ENCODE measurements at regions not wholly inside any gene's neighbourhood (a gene's known extent, or its start where the extent isn't known, plus 50 kb on each side); places are given as distances from the start of the nearest gene placed in this dataset.

DNA sequence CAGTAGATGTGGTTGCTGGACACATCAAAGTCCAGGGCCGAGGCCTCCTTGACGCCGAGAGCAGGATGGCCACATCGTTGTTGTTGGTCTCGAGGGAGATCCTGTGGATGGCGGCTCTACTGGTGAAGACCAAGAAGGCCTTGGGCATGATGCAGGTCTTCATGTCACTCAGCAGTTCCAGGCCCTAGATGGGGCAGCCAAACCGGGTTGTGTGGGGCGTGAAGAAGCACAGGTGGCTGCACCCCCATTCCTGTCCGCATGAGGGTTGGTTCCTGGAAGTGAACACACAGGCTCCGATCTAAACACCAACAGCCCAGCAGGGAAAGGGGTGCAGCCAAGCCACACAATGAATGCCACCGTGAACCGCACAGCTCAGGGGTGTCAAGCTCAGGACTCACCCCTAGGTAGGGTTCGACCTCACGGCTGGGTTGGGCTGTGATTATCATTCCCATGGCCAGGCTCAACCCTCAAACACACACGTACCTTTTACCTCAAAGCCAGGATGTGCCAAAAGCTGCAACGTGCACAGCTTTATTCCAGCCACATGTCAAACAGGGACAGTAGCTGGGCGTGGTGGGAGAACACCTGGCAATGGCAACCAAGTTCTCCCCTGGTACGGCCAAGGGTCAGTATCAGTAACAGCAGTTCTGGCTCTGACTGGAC lies 132.3 kb downstream of the CRYBB2 start:
- DNase-seq: no peak
- no peaks in the 10 kb centered on the region for H3K27me3 ChIP-seq (ENCODE audit: insufficient read depth, low read depth, severe bottlenecking)
- TF ChIP-seq, protein P1, sequence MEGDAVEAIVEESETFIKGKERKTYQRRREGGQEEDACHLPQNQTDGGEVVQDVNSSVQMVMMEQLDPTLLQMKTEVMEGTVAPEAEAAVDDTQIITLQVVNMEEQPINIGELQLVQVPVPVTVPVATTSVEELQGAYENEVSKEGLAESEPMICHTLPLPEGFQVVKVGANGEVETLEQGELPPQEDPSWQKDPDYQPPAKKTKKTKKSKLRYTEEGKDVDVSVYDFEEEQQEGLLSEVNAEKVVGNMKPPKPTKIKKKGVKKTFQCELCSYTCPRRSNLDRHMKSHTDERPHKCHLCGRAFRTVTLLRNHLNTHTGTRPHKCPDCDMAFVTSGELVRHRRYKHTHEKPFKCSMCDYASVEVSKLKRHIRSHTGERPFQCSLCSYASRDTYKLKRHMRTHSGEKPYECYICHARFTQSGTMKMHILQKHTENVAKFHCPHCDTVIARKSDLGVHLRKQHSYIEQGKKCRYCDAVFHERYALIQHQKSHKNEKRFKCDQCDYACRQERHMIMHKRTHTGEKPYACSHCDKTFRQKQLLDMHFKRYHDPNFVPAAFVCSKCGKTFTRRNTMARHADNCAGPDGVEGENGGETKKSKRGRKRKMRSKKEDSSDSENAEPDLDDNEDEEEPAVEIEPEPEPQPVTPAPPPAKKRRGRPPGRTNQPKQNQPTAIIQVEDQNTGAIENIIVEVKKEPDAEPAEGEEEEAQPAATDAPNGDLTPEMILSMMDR (IDR thresholded peaks at IDR 0.05; ENCODE audit: low read depth, low read length): no peak
- H3K36me3 ChIP-seq: peaks cover 79% of the 10 kb centered on the region
- no peak overlapping the region for H3K27ac ChIP-seq
- H3K4me3 ChIP-seq (ENCODE audit: low read depth, low read length): no peak overlapping the region
- peaks cover 7% of the 10 kb centered on the region for H3K9me3 ChIP-seq (ENCODE audit: severe bottlenecking)

DNA sequence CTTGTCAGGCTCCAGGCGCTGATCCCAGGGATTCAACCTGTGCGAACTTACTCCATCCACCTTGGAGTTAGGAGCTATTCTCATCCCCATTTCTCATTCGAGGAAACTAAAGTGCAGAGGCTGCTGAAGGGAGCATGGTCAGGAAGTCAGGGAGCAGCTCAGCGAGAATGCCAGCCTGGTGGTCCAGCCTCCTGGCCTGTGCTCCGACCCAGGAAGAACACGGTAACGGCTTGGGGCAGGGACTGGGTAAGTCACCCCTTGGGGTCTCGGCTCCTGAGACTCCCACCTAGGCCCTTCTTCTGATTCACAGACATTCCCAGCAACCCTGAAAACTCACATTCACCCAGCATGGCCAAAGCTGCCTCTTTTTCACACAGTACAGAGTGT lies 132.8 kb downstream of the CRYBB2 start:
- H3K36me3 ChIP-seq: peaks cover 81% of the 10 kb centered on the region
- peaks cover 2% of the 10 kb centered on the region for H3K9me3 ChIP-seq (ENCODE audit: severe bottlenecking)
- H3K27ac ChIP-seq: no peak overlapping the region
- TF ChIP-seq, protein P1 (IDR thresholded peaks at IDR 0.05; ENCODE audit: low read depth, low read length): no peak
- DNase-seq: no peak
- no peak overlapping the region for H3K4me3 ChIP-seq (ENCODE audit: low read depth, low read length)
- no peaks in the 10 kb centered on the region for H3K27me3 ChIP-seq (ENCODE audit: insufficient read depth, low read depth, severe bottlenecking)

DNA sequence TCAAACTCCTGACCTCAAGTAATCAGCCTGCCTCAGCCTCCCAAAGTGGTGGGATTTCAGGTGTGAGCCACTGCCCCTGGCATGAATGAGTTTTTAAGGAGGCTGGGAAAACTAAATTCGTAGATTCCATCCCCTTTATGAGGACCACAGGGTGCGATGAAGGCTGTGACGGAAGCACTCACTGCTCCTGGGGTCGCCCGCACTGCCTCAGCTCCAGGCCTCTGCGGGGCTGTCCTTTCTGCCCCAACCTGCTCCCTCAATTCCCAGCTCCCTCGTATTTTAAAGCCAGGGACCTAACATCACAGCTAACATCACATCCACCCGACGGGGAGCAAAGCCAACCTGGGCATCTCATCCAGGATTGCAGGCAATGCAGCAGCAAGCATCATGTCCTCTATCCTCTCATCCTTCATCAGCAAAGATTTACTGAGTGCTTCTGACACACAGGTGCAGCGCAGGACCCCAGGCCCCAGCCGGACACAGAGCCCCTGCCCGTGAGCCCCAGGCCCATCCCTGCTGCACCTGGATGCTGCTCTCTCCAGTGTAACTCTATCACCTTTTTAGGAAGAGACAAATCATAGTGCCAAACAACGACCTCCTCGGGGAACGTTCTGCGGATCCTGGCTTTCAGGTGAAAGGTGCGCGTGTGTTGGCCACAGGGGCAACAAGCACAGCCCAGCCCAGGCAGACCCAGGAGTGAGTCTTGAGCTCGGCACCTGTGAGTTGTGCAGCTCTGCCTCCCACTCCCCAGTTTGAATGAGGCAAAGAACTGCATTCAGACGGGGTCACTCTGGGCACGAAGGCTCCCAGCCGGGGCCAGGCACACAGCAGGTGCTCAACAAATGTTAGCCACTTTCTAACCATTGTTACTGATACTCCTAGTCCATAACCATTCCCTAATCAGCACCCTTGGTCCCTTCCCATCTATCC lies 134.3 kb downstream of the CRYBB2 start:
- peaks cover 81% of the 10 kb centered on the region for H3K36me3 ChIP-seq
- H3K27ac ChIP-seq: no peak overlapping the region
- H3K4me3 ChIP-seq (ENCODE audit: low read depth, low read length): no peak overlapping the region
- TF ChIP-seq, protein P1 (IDR thresholded peaks at IDR 0.05; ENCODE audit: low read depth, low read length): no peak
- DNase-seq: no peak
- no peaks in the 10 kb centered on the region for H3K27me3 ChIP-seq (ENCODE audit: insufficient read depth, low read depth, severe bottlenecking)
- no peaks in the 10 kb centered on the region for H3K9me3 ChIP-seq (ENCODE audit: severe bottlenecking)

DNA sequence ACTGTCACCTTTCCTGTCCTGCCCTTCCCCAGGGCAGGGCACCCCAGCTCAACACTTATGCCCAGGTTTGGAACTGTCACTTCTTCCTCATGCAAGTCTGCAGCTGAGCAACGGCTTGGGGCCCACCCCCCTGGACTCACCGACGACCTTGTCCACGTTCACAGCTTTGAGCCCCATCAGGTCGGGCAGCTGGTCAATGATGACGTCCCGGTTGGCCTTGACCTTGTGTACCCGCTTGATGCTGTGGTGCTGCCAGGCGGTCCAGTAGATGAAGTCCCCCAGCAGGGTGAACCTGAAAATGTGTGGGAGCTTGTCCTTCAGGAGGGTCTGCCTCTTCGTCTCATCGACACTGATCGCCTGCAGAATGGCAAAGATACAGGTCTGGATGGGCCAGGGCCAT lies 135.0 kb downstream of the CRYBB2 start:
- TF ChIP-seq, protein P1 (IDR thresholded peaks at IDR 0.05; ENCODE audit: low read depth, low read length): no peak
- Histone ChIP-seq H3K4me3 (ENCODE audit: low read depth, low read length) (no peak overlapping the region), H3K9me3 (ENCODE audit: severe bottlenecking) (no peaks in the 10 kb centered on the region), H3K36me3 (peaks cover 81% of the 10 kb centered on the region), H3K27ac (no peak overlapping the region), H3K27me3 (ENCODE audit: insufficient read depth, low read depth, severe bottlenecking) (no peaks in the 10 kb centered on the region)
- no peak for DNase-seq

DNA sequence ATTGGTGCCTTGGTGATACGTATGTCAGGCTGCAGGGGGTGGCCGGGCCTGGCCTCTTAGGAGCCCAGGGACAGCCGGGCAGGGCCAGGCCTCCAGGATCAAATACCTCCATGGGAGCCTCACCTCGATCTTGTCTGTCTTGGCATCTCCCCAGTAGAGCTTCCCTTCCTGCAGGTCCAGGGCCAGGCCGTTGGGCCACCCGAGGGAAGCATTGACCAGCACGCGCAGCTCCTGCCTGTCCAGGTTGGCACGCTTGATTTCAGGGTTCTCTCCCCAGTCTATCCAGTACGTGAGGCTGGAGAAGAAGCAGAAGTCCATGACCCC lies 137.7 kb downstream of the CRYBB2 start:
- peaks cover 81% of the 10 kb centered on the region for H3K36me3 ChIP-seq
- no peak overlapping the region for H3K4me3 ChIP-seq (ENCODE audit: low read depth, low read length)
- DNase-seq: no peak
- TF ChIP-seq, protein P1 (IDR thresholded peaks at IDR 0.05; ENCODE audit: low read depth, low read length): no peak
- H3K9me3 ChIP-seq (ENCODE audit: severe bottlenecking): no peaks in the 10 kb centered on the region
- no peak overlapping the region for H3K27ac ChIP-seq
- H3K27me3 ChIP-seq (ENCODE audit: insufficient read depth, low read depth, severe bottlenecking): no peaks in the 10 kb centered on the region
